HG02678 (cell line): ENCODE measurements at regions not wholly inside any gene's neighbourhood (a gene's known extent, or its start where the extent isn't known, plus 50 kb on each side); places are given as distances from the start of the nearest gene placed in this dataset.

Experiments
- ATAC-seq: cut with Tn5 transposase; IDR thresholded peaks from one replicate; pipeline ENCODE4 v1.9.1; 2021; ENCODE audit warnings: mild to moderate bottlenecking, moderate library complexity; ENCODE audit not compliant: unreplicated experiment

DNA sequence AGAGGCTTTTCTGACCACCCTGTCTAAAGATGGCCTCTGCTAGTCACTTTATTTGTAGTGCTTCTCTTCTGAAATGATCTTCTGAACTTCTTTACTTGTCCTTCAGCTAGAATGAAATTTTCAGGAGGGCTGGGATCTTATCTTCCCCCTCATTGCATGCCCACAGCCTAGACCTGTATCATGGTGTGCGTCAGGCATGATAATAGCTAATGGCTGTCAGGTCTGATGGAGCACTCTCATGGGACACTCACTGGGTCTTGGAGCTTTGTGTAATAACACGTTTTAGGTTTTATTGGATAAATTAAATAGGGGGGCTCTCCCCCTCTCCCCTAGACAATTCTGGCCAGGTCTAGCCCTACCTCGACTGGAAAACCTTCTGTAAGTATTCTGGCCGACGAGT lies 97.1 kb upstream of the NRXN3 start:
- no peak for ATAC-seq

DNA sequence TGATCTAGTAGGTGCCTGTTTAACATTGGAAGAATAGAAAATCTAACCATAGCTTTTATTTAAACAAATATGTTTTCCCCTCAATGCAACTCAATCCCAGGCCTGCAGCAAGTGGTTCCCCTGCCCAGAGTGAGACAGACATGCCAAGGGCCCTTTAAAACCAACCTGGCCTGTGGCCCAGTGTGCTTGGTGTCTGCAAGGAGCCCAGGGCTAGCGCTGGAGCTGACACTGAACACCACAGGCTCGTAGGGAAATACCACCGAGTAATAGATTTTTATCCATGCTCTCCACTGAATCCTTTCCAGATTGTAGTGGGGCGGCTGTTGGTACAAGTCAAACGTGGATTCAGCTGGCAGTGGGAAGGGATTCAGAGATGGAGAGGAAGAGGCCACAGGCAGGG lies 95.6 kb upstream of the NRXN3 start:
- no peak for ATAC-seq

DNA sequence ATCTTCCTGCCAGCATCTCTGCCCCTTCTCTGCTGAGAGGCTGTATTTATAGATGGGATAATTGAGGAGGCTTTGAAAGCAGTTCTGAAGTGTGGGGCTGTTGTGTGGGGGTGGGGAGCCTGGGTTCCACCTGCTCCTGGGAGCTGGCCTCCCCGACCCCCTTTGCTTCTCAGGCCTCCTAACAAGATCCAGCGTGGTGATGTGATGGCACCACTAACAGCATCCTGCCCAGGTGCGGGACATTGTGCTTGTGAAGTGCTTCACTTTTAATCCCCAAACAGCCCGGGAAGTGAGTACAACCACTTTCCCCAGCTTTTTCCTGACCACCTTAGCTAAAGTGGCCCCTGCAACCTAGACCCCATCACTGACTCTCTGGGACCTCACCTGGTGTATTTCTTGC lies 95.1 kb upstream of the NRXN3 start:
- ATAC-seq = no peak

GRCh38 chr14:78075555-78076277 lies 94.5 kb upstream of the NRXN3 start:
- ATAC-seq = no peak

- no peak for ATAC-seq
These were observed 88.9 kb upstream of the NRXN3 start for GRCh38 chr14:78081245-78081644.

GRCh38 chr14:78083837-78084236 lies 86.3 kb upstream of the NRXN3 start:
- ATAC-seq = no peak

DNA sequence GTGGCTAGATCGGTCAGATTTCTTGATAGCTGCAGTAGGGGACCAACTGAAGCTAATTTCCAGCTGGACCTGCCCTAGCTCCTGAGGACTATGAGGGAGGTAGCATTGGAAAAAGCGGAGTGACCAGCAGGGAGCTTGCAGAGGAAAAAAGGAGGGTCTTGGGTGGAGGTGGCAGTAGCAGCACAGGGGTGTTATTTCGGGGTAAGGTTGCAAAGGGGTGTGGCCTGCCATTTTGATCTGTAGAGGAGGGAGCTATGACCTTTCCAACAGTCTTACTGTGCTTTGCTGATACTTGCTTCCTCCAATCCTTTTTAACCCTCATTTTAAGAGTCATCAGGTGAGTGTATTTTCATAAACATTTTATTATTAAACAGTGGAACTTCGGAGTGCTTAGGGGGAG lies 83.8 kb upstream of the NRXN3 start:
- no peak for ATAC-seq

- no peak for ATAC-seq
These were observed 81.3 kb upstream of the NRXN3 start for GRCh38 chr14:78088916-78089315.

GRCh38 chr14:78090864-78091263 lies 79.3 kb upstream of the NRXN3 start:
- no peak for ATAC-seq

DNA sequence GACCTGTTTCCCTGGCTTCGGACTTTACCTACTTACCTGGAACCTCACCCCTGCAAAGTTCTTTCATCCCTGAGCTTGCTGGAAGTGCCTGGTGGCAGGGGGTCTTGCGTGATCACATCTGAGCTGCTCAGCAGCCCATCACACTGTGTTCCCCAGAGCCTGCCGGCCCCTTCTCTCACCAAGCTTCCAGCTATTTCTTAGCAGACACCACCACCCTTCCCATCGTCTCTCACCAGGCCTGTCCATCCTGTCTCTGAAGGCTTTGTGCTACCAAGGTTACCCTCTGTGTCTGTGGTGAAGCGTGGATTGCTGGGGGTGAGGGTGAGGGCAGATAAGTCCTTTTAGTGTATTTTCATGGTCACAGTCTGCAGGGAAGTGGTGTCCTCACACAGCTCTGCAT lies 78.8 kb upstream of the NRXN3 start:
- ATAC-seq = no peak

DNA sequence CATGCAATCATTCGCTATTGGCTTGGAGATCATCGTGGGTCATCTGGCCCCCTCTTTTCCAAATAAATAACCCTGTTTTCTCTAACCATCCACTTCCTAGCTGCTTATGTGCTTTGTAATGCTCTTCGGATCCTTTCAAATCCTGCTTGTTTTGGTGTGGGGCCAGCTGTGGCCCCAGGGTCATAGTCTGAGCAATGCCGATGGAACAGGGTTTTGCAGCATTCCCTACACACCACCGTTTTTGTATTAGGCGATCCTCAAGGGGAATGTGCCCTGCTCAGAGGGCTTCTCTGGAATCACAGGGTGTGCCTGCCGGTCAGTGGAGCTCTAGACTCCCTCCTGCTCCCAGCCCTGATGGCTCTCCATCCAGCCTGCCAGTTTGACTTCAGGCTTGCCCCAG lies 78.1 kb upstream of the NRXN3 start:
- ATAC-seq = no peak

DNA sequence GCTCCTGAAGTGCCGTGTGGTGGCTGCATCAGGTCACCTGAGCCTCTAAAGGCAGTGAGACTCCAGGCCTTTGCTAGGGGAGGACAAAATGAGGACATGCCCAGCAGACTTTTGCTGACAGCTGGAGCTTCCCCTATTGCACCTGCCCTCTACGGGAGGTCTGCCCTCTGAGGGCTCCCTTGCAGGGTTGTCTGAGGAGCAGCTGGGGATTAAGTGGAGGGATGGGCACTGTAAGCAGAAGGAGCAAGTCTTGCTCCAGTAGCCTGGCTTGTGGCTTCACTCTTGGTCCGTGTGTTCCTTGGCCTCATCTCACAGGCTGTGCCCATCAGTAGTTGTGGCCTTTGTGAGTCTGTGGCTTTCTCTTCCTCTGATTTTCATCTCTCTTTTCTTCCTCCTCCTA lies 66.9 kb upstream of the NRXN3 start:
- no peak for ATAC-seq

DNA sequence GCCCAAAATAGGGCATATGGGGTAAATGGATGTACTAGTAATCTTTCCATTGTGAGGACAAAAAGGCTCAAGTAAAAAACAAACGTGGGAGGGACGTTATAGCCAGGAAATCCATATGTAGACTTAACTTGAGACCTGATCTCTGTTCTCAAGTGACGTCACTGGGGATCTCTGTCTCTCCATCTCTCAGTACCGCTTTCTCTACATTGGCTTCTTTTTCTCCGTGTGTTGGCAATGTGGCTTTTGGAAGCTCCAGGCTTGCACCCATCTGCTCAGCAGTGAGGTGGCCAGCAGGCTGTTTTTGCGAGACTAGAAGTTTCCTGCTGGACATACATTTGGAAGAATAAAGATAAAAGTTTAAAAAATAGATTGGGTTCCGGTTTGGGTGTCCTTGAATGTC lies 66.0 kb upstream of the NRXN3 start:
- ATAC-seq = no peak

GRCh38 chr14:78104655-78105054 lies 65.5 kb upstream of the NRXN3 start:
- ATAC-seq = no peak

GRCh38 chr14:78106381-78106780 lies 63.8 kb upstream of the NRXN3 start:
- no peak for ATAC-seq

GRCh38 chr14:78107166-78107565 lies 63.0 kb upstream of the NRXN3 start:
- no peak for ATAC-seq

DNA sequence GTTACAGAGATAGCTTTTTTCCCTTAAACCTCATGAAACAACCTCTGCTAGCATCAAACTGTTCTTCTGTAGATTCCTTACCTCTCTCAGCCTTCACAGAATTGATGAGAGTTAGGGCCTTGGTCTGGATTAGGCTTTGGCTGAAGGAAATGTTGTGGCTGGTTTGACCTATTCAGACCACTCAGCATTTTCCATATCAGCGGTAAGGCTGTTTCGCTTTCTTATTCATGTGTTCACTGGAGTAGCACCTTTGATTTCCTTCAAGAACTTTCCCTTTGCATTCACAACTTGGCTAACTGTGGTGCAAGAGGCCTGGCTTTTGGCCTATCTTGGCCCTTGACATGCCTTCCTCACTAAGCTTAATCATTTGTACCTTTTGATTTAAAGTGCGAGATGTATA lies 50.7 kb upstream of the NRXN3 start:
- ATAC-seq = no peak
